ENCODE measurements at regions not wholly inside any gene's neighbourhood (a gene's known extent, or its start where the extent isn't known, plus 50 kb on each side); places are given as distances from the start of the nearest gene placed in this dataset.

DNA sequence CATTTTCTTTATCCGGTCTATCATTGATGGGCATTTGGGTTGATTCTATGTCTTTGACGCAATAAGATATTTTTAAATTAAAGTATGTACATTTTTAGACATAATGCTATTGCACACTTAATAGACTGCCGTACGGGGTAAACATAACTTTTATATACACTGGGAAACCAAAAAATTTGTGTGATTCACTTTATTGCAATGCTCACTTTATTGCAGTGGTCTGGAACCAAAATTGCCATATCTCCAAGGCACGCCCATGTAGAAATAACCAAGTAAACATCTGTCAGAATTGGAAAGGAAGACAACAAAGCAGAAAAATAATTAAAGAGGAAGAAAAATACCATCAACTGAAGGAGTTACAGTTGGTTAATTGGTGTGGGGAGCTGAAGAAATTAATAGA is 205.8 kb upstream of the CTAGE1 start:
- no peak for TF ChIP-seq KAT7 (CRISPR knock-in tag; IDR thresholded peaks at IDR 0.05; ENCODE audit: borderline replicate concordance)
- no peak for TF ChIP-seq ATF1 (CRISPR knock-in tag; IDR thresholded peaks at IDR 0.05)
- no peak for TF ChIP-seq CTCF (IDR thresholded peaks at IDR 0.05)
- TF ChIP-seq ATF2 (CRISPR knock-in tag; IDR thresholded peaks at IDR 0.05; ENCODE audit: borderline replicate concordance, low read depth): no peak
- no peak for TF ChIP-seq ZNF671 (CRISPR knock-in tag; IDR thresholded peaks at IDR 0.05)
- TF ChIP-seq NR3C1 (CRISPR knock-in tag; conservative IDR thresholded peaks at IDR 0.05; ENCODE audit: low read depth): no peak

All from WTC11 (cell line).